Fibroblast of lung (primary cell): ENCODE measurements at regions not wholly inside any gene's neighbourhood (a gene's known extent, or its start where the extent isn't known, plus 50 kb on each side); places are given as distances from the start of the nearest gene placed in this dataset.

Experiments
- DNase-seq, 2 donors: peaks; one replicate each; pipeline versions ENCODE4 v3.0.0 to v3.0.0-alpha.2; 2010; ENCODE audit warnings: low read depth in 2 of 2
- H2AFZ ChIP-seq: 2 replicates; pipeline ENCODE4 v1.5.1; 2012; ENCODE audit warnings: low read length, control low read depth, inconsistent platforms
- H3K27ac ChIP-seq: 2 replicates; pipeline ENCODE4 v1.5.1; 2011; ENCODE audit warnings: low read length, control low read depth; ENCODE audit not compliant: insufficient read depth
- H3K27me3 ChIP-seq: 2 replicates; pipeline ENCODE4 v1.5.1; 2011; ENCODE audit warnings: mild to moderate bottlenecking, low read length; ENCODE audit not compliant: control insufficient read depth, insufficient read depth
- H3K36me3 ChIP-seq: 2 replicates; pipeline ENCODE4 v1.5.1; 2011; ENCODE audit warnings: low read length; ENCODE audit not compliant: control insufficient read depth, insufficient read depth
- H3K4me1 ChIP-seq: 2 replicates; pipeline ENCODE4 v1.5.1; 2011; ENCODE audit warnings: low read length; ENCODE audit not compliant: control insufficient read depth, insufficient read depth; ENCODE audit errors: extremely low read depth
- H3K4me2 ChIP-seq: 2 replicates; pipeline ENCODE4 v1.5.1; 2011; ENCODE audit warnings: low read length, control low read depth; ENCODE audit not compliant: insufficient read depth; ENCODE audit errors: extremely low read depth
- H3K4me3 ChIP-seq, 4 experiments: fragments of 200-600 bp in 1 of 4; sonication (generic) in 1 of 4; replicated peaks in 1 of 4; 2 replicates each; pipeline ENCODE4 v1.5.1; 2011 to 2016; ENCODE audit warnings: low read length in 4 of 4, low read depth in 3 of 4, mild to moderate bottlenecking in 3 of 4, control low read depth in 2 of 4, inconsistent platforms in 1 of 4, mixed read lengths in 1 of 4; ENCODE audit not compliant: insufficient read depth in 1 of 4; ENCODE audit errors: control extremely low read depth in 1 of 4
- H3K79me2 ChIP-seq: 2 replicates; pipeline ENCODE4 v1.5.1; 2012; ENCODE audit warnings: mild to moderate bottlenecking, low read length, inconsistent platforms; ENCODE audit not compliant: control insufficient read depth, insufficient read depth
- H3K9ac ChIP-seq: 2 replicates; pipeline ENCODE4 v1.5.1; 2011; ENCODE audit warnings: mild to moderate bottlenecking, low read length, control low read depth; ENCODE audit not compliant: insufficient read depth
- H3K9me3 ChIP-seq: 2 replicates; pipeline ENCODE4 v1.5.1; 2012; ENCODE audit warnings: low read depth, low read length; ENCODE audit not compliant: control insufficient read depth, insufficient read depth
- H4K20me1 ChIP-seq: 2 replicates; pipeline ENCODE4 v1.5.1; 2011; ENCODE audit warnings: low read length; ENCODE audit not compliant: control insufficient read depth, insufficient read depth; ENCODE audit errors: extremely low read depth
- CTCF ChIP-seq, 2 donors: IDR thresholded peaks in 1 of 2; conservative IDR thresholded peaks in 1 of 2; 1 replicate in 1 of 2; 2 replicates in 1 of 2; pipeline ENCODE4 v1.5.1; 2011 to 2012; ENCODE audit warnings: low read length in 2 of 2, control low read depth in 1 of 2, inconsistent platforms in 1 of 2, low read depth in 1 of 2, mild to moderate bottlenecking in 1 of 2
- EZH2 ChIP-seq: IDR thresholded peaks from 2 replicates; pipeline ENCODE4 v1.5.1; 2012; ENCODE audit warnings: low read length, control low read depth, mild to moderate bottlenecking; ENCODE audit errors: missing control alignments

DNA sequence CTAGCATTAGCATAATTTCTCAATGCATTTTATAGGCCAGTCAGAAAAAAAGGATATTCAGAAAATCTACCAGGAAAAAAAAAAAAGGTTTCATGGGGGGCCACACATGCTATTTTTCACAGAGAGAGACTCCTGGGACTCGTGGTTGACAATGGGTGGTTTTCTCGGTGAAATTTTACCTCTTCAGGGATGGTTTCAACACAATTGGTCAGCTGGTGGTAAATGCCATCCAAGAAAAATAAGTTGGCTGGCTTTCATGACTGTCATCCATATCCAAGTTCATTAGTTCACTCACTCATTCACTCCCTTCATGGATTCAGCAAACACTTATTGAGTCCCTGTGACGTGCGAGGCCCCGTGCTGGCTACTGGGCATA lies 217.3 kb downstream of the SHQ1 start:
- no peak for DNase-seq
- H3K9me3 ChIP-seq, result no peaks in the 10 kb centered on the region
- no peak for TF ChIP-seq CTCF (conservative IDR thresholded peaks at IDR 0.05 in 1 of 2, IDR thresholded peaks at IDR 0.05 in 1 of 2; ENCODE audit: low read depth in 1 of 2, low read length in 2 of 2)
- no peak for TF ChIP-seq EZH2

GRCh38 chr3:72630327-72630968 lies 217.8 kb downstream of the SHQ1 start:
- Histone ChIP-seq H3K9ac (no peak overlapping the region), H3K9me3 (no peaks in the 10 kb centered on the region), H3K27ac (no peak overlapping the region), H3K4me2 (no peak overlapping the region), H4K20me1 (no peaks in the 10 kb centered on the region), H2AFZ (no peak overlapping the region), H3K36me3 (no peaks in the 10 kb centered on the region), H3K4me3 (no peak overlapping the region), H3K4me1 (no peaks in the 10 kb centered on the region), H3K79me2 (no peaks in the 10 kb centered on the region), H3K27me3 (no peaks in the 10 kb centered on the region)
- TF ChIP-seq CTCF (conservative IDR thresholded peaks at IDR 0.05 in 1 of 2, IDR thresholded peaks at IDR 0.05 in 1 of 2; ENCODE audit: low read depth in 1 of 2, low read length in 2 of 2) (no peak), EZH2 (no peak)
- no peak for DNase-seq

More for the DNA sequence above, 217.3 kb downstream of the SHQ1 start:
- H3K4me3 ChIP-seq, result no peak overlapping the region
- H3K9ac ChIP-seq, result no peak overlapping the region
- H3K4me1 ChIP-seq, result no peaks in the 10 kb centered on the region
- H3K27ac ChIP-seq, result no peak overlapping the region
- no peaks in the 10 kb centered on the region for H3K36me3 ChIP-seq
- no peaks in the 10 kb centered on the region for H4K20me1 ChIP-seq
- H3K4me2 ChIP-seq, result no peak overlapping the region
- no peaks in the 10 kb centered on the region for H3K79me2 ChIP-seq
- H3K27me3 ChIP-seq, result no peaks in the 10 kb centered on the region
- H2AFZ ChIP-seq, result no peak overlapping the region

- H3K27me3 ChIP-seq, result no peaks in the 10 kb centered on the region
- no peak overlapping the region for H3K4me3 ChIP-seq
- no peaks in the 10 kb centered on the region for H4K20me1 ChIP-seq
- H3K9me3 ChIP-seq, result no peaks in the 10 kb centered on the region
- H3K36me3 ChIP-seq, result no peaks in the 10 kb centered on the region
- H3K9ac ChIP-seq, result no peak overlapping the region
- no peaks in the 10 kb centered on the region for H3K4me1 ChIP-seq
- H2AFZ ChIP-seq, result no peak overlapping the region
- DNase-seq, result peak in 1 of 2 donors; percentile 14
- TF ChIP-seq CTCF (conservative IDR thresholded peaks at IDR 0.05 in 1 of 2, IDR thresholded peaks at IDR 0.05 in 1 of 2; ENCODE audit: low read depth in 1 of 2, low read length in 2 of 2) (no peak), EZH2 (no peak)
- H3K4me2 ChIP-seq, result no peak overlapping the region
- no peak overlapping the region for H3K27ac ChIP-seq
- H3K79me2 ChIP-seq, result no peaks in the 10 kb centered on the region
Observed at GRCh38 chr3:72629191-72629631, 219.0 kb downstream of the SHQ1 start.
